ENCODE measurements at regions not wholly inside any gene's neighbourhood (a gene's known extent, or its start where the extent isn't known, plus 50 kb on each side); places are given as distances from the start of the nearest gene placed in this dataset.

DNA sequence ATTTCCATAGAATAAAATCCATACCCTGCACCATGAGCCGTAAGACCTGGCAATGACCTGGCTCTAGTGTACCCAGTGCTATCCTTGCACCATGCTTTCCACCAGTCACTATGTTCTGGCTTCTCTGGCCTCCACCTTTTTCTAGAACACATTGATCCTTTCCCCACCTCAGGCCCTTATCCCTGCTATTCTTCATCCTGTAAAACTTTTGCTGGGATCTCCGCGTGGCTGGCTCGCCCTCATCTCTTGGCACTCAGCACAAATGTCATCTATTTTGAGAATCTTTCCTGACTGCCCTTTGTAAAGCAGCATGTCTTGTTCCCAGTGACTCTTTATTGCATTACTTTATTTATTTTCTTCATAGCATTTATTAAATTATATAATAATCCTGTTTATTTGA, 169.8 kb upstream of the B3GALT2 start:
- Mint-ChIP-seq H3K4me3 (no peak overlapping the region), H3K36me3 (ENCODE audit: low read depth) (no peaks in the 10 kb centered on the region)

DNA sequence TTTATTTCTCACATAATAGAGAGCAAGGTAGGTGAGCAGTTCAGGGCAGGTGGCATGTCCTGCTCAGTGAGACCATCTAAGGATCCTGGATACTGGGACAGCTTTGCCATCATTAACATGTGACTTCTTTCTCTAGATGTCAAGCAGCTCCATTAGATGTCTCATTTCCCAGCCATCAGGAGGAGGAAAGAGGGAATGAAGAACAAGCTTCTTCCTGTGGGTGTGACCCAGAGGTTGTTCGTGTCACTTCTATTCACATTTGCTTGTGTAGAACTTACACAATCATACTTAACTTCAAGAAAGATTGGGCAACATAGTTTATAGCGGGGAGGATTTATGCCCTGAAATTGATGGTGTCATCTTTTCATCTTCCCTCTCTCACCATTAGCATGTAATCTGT, 169.2 kb upstream of the B3GALT2 start:
- Mint-ChIP-seq H3K36me3 (ENCODE audit: low read depth) (no peaks in the 10 kb centered on the region), H3K4me3 (no peak overlapping the region), H3K4me1 (ENCODE audit: low read depth) (peaks cover 12% of the 10 kb centered on the region), H3K9me3 (no peaks in the 10 kb centered on the region), H3K27me3 (ENCODE audit: insufficient read depth) (peaks cover 2% of the 10 kb centered on the region), H3K27ac (no peak overlapping the region)
- DNase-seq: no peak
- TF ChIP-seq, protein P1, sequence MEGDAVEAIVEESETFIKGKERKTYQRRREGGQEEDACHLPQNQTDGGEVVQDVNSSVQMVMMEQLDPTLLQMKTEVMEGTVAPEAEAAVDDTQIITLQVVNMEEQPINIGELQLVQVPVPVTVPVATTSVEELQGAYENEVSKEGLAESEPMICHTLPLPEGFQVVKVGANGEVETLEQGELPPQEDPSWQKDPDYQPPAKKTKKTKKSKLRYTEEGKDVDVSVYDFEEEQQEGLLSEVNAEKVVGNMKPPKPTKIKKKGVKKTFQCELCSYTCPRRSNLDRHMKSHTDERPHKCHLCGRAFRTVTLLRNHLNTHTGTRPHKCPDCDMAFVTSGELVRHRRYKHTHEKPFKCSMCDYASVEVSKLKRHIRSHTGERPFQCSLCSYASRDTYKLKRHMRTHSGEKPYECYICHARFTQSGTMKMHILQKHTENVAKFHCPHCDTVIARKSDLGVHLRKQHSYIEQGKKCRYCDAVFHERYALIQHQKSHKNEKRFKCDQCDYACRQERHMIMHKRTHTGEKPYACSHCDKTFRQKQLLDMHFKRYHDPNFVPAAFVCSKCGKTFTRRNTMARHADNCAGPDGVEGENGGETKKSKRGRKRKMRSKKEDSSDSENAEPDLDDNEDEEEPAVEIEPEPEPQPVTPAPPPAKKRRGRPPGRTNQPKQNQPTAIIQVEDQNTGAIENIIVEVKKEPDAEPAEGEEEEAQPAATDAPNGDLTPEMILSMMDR (IDR thresholded peaks at IDR 0.05): no peak

More for the DNA sequence above, 169.8 kb upstream of the B3GALT2 start:
- TF ChIP-seq, protein P1 (IDR thresholded peaks at IDR 0.05): no peak
- Mint-ChIP-seq H3K4me1 (ENCODE audit: low read depth) (peaks cover 12% of the 10 kb centered on the region), H3K9me3 (no peaks in the 10 kb centered on the region), H3K27ac (no peak overlapping the region), H3K27me3 (ENCODE audit: insufficient read depth) (peaks cover 2% of the 10 kb centered on the region)
- DNase-seq: no peak

DNA sequence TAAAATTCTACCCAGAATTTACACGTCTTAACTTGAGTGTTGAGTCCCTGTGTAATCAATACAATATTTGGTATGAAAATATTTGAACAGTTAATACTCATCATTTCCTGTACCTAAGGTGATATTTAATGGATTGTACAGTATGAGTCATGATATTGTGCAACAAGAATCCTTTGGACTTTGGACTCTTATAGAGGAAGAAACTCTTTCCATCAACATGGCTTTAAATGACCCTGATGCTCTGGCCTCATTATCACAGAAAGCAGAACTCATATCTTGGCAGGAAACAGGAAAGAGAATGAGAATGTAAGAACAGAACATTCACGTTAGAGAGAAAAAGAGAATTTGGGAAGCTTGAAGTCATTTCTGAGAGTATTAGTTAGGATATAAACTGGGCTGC, 168.8 kb upstream of the B3GALT2 start:
- TF ChIP-seq, protein P1 (IDR thresholded peaks at IDR 0.05): no peak
- Mint-ChIP-seq H3K9me3 (no peaks in the 10 kb centered on the region), H3K36me3 (ENCODE audit: low read depth) (no peaks in the 10 kb centered on the region), H3K4me1 (ENCODE audit: low read depth) (peaks cover 12% of the 10 kb centered on the region), H3K27me3 (ENCODE audit: insufficient read depth) (peaks cover 2% of the 10 kb centered on the region), H3K27ac (no peak overlapping the region), H3K4me3 (no peak overlapping the region)
- peak; percentile 12 for DNase-seq

DNA sequence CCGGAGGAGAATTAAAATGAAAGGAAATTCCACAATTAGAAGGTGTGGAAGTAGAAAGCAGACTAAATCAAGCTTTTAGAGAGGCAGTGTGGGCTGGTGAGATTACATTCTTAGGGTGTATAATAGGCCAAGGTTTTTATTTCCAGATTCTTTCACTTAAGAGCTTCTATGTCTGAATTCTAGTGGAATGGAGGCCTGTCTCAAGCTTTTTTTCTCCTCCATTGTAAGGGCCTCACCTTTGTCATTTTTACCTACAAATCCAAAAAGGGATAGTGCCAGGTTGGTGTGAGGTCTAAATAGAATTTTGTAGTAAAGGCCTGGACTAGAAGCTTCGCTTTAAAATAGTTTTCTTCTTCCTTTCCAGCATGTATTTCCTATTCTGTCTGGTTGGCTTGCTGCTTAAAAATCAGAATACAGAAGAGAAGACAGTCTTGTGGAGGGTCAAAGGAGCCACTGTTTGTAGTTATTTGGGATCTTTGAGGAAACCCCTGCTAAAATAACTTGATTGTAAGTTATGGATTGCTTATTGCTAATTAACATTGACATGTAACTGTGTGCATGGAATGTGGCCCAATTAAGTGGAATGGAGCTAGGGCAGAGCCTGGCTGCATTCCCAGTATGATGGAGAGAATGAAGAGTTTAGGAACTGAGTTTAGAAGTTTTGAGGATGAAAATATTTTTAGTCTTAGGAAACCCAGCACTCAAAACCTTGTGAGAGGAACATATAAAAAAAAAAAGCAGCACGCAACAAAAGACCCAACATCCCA, 162.5 kb upstream of the B3GALT2 start:
- TF ChIP-seq, protein P1 (IDR thresholded peaks at IDR 0.05): no peak
- Mint-ChIP-seq H3K27me3 (ENCODE audit: insufficient read depth) (peaks cover 2% of the 10 kb centered on the region; the same call in 1 of the 2 replicates), H3K4me1 (ENCODE audit: low read depth) (no peaks in the 10 kb centered on the region), H3K27ac (no peak overlapping the region), H3K36me3 (ENCODE audit: low read depth) (no peaks in the 10 kb centered on the region), H3K4me3 (no peak overlapping the region), H3K9me3 (no peaks in the 10 kb centered on the region)
- no peak for DNase-seq

DNA sequence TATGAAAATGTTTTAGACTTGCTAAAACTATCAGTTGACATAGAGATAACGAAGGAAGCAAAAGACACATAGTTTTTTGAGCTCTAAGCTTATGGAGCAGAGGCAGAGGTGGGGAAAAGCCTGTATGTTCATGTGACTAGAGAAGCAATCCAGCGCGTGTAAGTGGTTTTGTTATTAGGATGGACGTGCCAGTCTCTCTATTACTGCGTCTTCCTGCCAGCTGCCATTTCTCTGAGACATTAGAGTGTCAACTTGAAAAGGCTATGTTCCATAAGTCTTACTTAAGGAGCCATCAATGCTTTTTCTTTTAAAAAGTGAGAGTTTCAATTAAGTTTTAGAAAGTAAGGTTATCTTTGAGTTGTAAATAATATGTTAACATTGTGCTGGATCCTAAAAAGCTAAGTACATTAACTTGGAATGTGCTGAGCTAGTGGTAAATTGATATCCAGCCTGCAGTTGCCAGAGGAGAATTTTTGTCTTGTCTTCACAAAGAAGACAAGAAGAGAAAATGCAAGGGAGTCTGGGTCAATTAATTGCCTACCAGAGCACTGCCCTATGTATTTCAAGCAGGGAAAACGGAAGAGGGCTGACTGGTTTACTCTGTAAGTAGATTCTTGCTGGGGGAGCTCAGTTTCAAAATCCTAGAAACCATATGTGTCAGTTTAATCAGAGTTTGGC, 161.8 kb upstream of the B3GALT2 start:
- Mint-ChIP-seq H3K4me3 (no peak overlapping the region), H3K4me1 (ENCODE audit: low read depth) (no peaks in the 10 kb centered on the region), H3K36me3 (ENCODE audit: low read depth) (no peaks in the 10 kb centered on the region), H3K27ac (no peak overlapping the region), H3K9me3 (no peaks in the 10 kb centered on the region), H3K27me3 (ENCODE audit: insufficient read depth) (no peaks in the 10 kb centered on the region)
- TF ChIP-seq, protein P1 (IDR thresholded peaks at IDR 0.05): no peak
- peak; percentile 11 for DNase-seq
